GM12878 (cell line): ENCODE measurements at regions not wholly inside any gene's neighbourhood (a gene's known extent, or its start where the extent isn't known, plus 50 kb on each side); places are given as distances from the start of the nearest gene placed in this dataset.

Source experiments
- BCL3 ChIP-seq: IDR thresholded peaks from 2 replicates; pipeline ENCODE4 v1.6.1; 2011; ENCODE audit warnings: borderline replicate concordance, low read depth, mild to moderate bottlenecking, moderate library complexity, low read length; ENCODE audit not compliant: insufficient read depth, poor library complexity, severe bottlenecking
- BRCA1 ChIP-seq: IDR thresholded peaks from 2 replicates; pipeline ENCODE4 v1.6.1; 2011; ENCODE audit warnings: low read depth, low read length, improper control_type of control experiment
- CHD4 ChIP-seq: fragments of 200-600 bp; sonication (generic); IDR thresholded peaks from 2 replicates; pipeline ENCODE4 v1.6.1; 2016; ENCODE audit warnings: mild to moderate bottlenecking
- CTCF ChIP-seq, 3 experiments: IDR thresholded peaks in 2 of 3; conservative IDR thresholded peaks in 1 of 3; 2 replicates each; pipeline ENCODE4 v1.5.1; 2011; ENCODE audit warnings: low read depth in 3 of 3, low read length in 3 of 3, mild to moderate bottlenecking in 3 of 3, control low read depth in 2 of 3, moderate library complexity in 2 of 3, inconsistent platforms in 1 of 3, mixed read lengths in 1 of 3; ENCODE audit not compliant: control insufficient read depth in 2 of 3, insufficient read depth in 1 of 3; ENCODE audit errors: extremely low read depth in 1 of 3
- KAT2A ChIP-seq: conservative IDR thresholded peaks from 2 replicates; pipeline ENCODE4 v1.6.1; 2011; ENCODE audit warnings: low read depth, low read length; ENCODE audit not compliant: control insufficient read depth
- KDM1A ChIP-seq: fragments of 200-600 bp; sonication (generic); IDR thresholded peaks from 2 replicates; pipeline ENCODE4 v1.6.1; 2016; ENCODE audit warnings: borderline replicate concordance
- ZBTB33 ChIP-seq: fragments of 450-650 bp; IDR thresholded peaks from 2 replicates; pipeline ENCODE4 v1.6.1; 2017; ENCODE audit warnings: mild to moderate bottlenecking
- ZNF687 ChIP-seq: fragments of 450-650 bp; IDR thresholded peaks from 2 replicates; pipeline ENCODE4 v1.6.1; 2017; ENCODE audit warnings: mild to moderate bottlenecking, moderate library complexity
- TF ChIP-seq, protein P1 (sequence below): IDR thresholded peaks from 2 replicates; pipeline ENCODE4 v1.6.1; 2012; ENCODE audit warnings: low read depth, low read length, improper control_type of control experiment
- TF ChIP-seq, protein P2 (sequence below): fragments of 150-350 bp; IDR thresholded peaks from 2 replicates; pipeline ENCODE4 v1.6.1; 2016; ENCODE audit warnings: low read depth, low read length

- no peak for TF ChIP-seq CTCF (IDR thresholded peaks at IDR 0.05 in 2 of 3, conservative IDR thresholded peaks at IDR 0.05 in 1 of 3; ENCODE audit: control insufficient read depth in 2 of 3, extremely low read depth in 1 of 3, insufficient read depth in 1 of 3, low read depth in 3 of 3, low read length in 3 of 3)
- no peak for TF ChIP-seq BRCA1
- TF ChIP-seq KAT2A, result no peak
- TF ChIP-seq ZBTB33, result no peak
- TF ChIP-seq, protein P1, sequence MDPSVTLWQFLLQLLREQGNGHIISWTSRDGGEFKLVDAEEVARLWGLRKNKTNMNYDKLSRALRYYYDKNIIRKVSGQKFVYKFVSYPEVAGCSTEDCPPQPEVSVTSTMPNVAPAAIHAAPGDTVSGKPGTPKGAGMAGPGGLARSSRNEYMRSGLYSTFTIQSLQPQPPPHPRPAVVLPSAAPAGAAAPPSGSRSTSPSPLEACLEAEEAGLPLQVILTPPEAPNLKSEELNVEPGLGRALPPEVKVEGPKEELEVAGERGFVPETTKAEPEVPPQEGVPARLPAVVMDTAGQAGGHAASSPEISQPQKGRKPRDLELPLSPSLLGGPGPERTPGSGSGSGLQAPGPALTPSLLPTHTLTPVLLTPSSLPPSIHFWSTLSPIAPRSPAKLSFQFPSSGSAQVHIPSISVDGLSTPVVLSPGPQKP, result no peak
- TF ChIP-seq CHD4, result no peak
- TF ChIP-seq KDM1A, result no peak
- TF ChIP-seq, protein P2, sequence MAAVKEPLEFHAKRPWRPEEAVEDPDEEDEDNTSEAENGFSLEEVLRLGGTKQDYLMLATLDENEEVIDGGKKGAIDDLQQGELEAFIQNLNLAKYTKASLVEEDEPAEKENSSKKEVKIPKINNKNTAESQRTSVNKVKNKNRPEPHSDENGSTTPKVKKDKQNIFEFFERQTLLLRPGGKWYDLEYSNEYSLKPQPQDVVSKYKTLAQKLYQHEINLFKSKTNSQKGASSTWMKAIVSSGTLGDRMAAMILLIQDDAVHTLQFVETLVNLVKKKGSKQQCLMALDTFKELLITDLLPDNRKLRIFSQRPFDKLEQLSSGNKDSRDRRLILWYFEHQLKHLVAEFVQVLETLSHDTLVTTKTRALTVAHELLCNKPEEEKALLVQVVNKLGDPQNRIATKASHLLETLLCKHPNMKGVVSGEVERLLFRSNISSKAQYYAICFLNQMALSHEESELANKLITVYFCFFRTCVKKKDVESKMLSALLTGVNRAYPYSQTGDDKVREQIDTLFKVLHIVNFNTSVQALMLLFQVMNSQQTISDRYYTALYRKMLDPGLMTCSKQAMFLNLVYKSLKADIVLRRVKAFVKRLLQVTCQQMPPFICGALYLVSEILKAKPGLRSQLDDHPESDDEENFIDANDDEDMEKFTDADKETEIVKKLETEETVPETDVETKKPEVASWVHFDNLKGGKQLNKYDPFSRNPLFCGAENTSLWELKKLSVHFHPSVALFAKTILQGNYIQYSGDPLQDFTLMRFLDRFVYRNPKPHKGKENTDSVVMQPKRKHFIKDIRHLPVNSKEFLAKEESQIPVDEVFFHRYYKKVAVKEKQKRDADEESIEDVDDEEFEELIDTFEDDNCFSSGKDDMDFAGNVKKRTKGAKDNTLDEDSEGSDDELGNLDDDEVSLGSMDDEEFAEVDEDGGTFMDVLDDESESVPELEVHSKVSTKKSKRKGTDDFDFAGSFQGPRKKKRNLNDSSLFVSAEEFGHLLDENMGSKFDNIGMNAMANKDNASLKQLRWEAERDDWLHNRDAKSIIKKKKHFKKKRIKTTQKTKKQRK, result no peak
- TF ChIP-seq BCL3, result no peak
- no peak for TF ChIP-seq ZNF687
Observed at GRCh38 chr13:56893843-56894242, 246.9 kb upstream of the PRR20A start (continued).
